Umbilical cord (tissue), 1 donor: ENCODE measurements at regions not wholly inside any gene's neighbourhood (a gene's known extent, or its start where the extent isn't known, plus 50 kb on each side); places are given as distances from the start of the nearest gene placed in this dataset.

Experiments used
- DNase-seq: peaks from one replicate; pipeline ENCODE4 v3.0.0-alpha.2; 2015; ENCODE audit warnings: low spot score

- DNase-seq, result no peak
Measured at GRCh38 chr10:58014436-58014835, 253.3 kb downstream of the IPMK start.

DNA sequence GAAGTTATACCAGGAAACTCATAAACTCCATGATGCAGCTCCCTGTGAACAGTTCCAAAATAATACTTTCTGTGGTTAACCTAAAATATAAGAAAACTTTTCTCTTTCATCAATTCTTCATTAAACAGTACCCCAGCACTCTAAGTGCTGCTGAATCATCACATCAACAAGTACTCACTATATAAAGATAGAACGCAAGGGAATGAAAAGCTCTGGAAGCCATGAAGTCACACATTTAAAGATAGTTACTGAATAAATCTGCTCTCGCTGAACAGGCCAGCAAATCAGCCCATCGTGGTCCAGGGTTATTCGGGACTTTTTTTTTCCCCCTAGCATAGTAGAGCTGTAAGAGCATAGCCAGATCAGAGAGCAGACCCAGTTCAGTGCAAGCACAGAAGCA is 254.3 kb downstream of the IPMK start:
- no peak for DNase-seq

DNA sequence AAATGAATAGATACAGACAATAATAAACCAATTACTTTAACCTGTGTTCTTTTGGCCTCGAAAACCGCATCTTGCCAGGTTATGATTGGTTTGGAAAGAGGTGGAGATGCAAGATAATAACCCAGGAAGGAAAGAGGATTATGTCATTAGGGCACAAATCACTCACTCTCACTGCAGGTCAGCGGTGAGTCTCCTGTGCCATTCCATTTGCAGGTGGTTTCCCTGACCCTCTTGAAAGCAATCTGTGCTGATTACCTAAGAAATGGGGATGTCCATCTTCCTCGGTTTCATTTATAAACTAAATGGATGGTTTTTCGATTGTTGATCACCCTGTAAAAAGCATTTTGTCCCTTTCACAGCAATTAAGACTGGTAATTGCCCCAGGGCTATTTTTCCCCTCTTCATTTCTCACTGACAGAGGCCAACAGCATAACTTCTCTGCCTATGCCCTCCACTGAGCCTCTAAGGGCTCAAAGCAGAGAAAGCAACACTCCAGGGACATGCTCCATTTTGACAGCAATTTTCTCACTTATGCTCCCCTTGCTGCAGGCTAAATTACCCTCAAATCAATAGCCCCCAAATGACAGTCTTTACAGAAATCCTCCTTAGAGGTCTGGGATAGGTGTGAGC is 257.5 kb downstream of the IPMK start:
- no peak for DNase-seq

DNA sequence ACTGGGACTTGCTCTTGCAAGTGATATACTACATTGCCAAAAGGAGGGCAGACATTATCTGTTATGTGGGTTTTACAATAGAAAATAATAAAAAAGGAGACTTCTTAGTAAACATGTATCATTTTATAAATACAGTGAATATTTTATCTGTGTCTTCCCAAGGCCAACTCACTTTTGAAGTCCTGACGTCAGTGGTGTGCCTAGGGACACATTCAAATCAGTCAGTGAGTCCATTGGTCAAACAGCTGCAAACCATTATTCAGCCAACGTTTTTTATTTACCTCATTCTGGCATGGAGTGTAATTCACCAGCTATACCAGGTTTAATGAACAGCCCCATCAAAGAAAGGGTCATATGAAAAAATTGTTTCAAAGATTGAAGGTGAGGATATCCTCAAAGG is 263.7 kb downstream of the IPMK start:
- no peak for DNase-seq

DNA sequence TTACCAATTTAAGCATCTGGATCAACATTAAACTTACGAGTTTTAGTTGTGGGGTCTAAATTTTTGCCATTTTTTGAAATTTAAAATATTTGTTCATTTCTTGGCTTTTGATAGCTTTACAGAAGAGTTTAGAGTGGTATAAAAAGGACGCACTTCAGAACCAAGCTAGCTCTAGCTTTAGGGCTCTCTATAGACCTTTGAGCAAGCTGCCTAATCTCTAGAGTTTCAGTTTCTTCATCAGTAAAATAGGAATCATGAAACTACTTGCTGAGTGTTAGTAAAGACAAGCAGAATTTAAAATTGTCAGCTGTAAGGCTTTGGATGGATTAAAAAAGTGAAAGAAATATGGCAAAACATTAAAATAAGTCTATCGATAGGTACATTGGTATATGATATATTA is 266.5 kb downstream of the IPMK start:
- DNase-seq, result no peak

GRCh38 chr10:57996536-57996935 is 271.2 kb downstream of the IPMK start:
- DNase-seq, result no peak

- DNase-seq, result no peak
Measured at GRCh38 chr10:57993302-57993701, 274.4 kb downstream of the IPMK start.

GRCh38 chr10:57992321-57993077 is 275.2 kb downstream of the IPMK start:
- no peak for DNase-seq

DNA sequence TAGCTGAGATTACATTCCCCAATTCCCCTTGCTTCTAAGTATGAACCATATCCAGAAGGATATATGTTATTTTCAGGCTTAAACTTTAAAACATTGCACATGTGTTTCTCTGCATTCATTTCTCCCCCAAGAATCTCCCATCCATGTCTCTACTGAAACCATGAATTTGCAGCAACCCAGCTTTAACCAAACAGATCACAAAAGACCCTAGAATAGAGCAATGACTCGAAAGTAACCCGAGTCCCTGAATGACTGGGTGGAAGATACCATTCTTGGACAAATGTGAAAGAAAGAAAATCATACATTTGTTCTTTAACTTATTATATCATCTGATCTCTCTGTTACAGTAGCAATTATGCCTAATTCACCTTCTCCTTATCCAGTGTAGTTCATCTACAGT is 278.7 kb downstream of the IPMK start:
- DNase-seq, result no peak

DNA sequence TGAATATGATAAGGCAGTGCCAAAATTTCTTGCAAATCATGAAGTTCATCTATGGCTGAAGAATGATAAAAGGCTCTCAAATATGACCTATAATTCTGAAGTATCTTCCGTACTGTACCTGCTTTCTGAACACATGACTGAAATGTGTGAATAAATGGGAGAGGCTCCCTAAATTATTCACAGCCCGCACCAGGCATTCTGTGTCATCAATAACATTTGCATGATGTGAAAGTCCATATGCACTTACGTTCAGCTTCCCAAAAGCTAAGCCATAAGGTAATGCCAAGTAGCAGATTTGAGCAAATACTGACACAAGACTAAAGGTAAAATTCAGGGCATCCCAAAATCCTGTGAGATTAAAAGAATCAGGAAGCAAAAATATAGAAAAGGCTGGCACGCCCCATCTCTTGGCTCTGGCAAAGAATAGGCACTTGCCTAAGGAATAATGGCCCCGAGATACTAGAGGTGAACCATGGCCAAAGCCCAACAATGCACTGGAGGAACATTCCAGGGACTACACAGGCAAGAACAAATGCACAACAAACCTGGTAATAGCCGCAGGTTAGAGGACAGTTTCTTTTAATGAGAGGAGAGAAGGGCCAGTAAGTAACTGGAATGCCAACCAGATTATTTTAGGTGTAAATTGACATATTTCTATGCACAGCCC is 280.5 kb downstream of the IPMK start:
- no peak for DNase-seq

- DNase-seq, result no peak
Measured at GRCh38 chr10:57986422-57986821, 281.3 kb downstream of the IPMK start.

GRCh38 chr10:57983281-57983791 is 284.4 kb downstream of the IPMK start:
- DNase-seq, result peak; percentile 92

- DNase-seq, result no peak
Measured at GRCh38 chr10:57982091-57982490, 285.6 kb downstream of the IPMK start.

GRCh38 chr10:57979956-57980355 is 287.7 kb downstream of the IPMK start:
- DNase-seq, result no peak

DNA sequence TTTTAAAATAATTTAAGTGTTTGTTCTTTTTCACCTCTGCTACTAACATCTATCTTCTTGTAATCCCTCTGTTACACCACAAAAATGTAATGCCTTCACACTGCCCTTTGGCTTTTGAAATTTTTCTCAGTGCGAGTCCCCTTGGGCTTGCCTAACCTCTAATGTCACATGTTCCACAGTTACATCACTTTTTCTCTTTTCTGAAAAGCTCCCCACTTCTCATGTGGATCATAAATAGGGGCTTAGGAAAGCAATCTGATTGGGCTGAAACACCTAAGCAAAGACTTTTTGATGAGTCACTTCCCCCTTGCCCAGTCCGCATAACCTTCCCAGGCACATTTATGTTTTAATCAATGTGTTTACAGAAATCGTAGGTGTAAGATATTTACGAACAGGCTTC is 288.2 kb downstream of the IPMK start:
- no peak for DNase-seq

GRCh38 chr10:57977262-57977661 is 290.4 kb downstream of the IPMK start:
- DNase-seq, result no peak

DNA sequence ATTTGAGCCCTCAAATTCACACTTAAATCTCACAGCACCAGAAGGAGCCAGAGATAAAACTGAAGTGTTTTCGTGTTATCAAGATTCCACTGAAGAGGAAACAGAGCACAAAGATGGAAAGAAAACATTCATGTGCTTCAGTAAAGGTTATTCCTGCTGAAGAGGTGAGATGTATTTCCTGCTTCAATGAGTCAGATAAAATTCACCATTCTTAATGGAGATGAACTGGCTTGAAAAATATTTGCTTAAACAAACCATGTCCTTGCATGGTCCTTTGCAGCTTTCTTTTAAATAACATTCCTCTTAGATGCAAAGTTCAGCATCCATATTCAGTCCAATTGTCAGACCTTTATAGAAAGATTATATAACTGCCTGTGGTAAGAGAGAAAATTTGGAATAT is 294.2 kb downstream of the IPMK start:
- DNase-seq, result no peak

DNA sequence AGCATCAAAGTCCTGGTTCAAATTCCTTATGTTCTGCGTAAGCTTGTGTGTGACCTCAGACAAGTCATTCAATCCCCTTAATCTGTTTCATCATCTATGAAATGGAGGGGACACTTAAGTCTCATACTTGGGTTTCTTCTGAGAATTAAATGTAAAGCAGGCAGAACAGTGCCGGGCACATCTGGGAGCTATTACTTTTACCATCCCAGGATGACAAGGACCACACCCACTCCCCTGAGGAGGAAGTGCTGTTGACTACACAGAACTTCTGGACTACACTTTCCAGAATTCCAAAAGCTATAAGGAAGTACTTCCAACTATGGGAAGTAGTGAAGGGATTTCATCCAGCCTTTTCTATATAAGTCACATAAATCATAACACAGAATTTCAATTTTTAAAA is 294.9 kb downstream of the IPMK start:
- DNase-seq, result no peak

DNA sequence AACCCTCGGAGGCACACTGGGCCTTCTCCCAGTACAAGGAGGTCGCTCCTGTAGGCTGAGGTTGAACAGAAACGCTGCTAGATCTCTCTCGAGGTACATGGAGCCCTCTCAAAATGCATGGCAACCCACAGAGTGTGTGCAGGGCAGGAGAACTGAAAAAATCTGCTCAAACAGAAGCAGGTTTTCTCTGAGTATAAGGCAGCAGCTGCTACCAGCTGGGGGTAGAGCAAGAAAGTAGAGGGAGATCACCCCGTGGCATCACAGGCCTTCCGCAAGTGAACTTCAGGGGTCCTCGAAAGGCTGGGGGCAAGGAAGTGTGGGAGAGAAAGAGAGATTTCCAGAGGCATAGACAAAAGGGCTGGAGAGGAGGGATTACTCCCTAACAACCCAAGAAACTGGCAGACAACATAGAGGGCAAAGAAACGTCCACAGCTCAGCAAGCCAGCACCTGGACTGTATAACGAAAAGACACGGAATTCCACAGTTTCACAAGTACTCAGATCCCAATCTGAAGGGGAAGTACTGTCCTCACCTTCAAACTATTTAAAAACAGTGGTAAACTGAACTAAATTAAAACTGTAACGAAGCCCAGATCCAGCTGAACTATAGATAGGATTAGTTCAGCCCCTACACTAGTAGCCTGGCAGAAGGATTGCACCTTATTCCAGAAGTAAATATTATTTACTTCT is 299.2 kb downstream of the IPMK start:
- DNase-seq, result no peak

GRCh38 chr10:57964351-57964750 is 303.3 kb downstream of the IPMK start:
- DNase-seq, result no peak

GRCh38 chr10:57963546-57963945 is 304.1 kb downstream of the IPMK start:
- no peak for DNase-seq

DNA sequence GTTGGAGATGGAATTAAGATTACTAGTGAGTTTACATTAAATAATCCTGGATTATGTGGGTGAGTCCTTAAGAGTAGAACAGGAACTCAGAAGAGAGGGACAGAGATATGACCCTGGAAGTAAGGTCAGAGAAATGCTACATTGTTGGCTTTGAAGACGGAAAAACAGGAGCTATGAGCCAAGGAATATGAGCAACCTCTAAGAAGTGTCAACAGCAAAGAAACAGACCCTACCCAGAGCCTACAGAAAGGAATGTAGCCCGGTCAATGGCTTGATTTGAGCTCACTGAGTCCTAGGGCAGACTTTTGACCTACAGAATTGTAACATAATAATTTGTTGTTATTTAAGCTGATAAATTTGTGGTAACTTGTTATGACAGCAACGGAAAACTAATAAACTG is 304.9 kb downstream of the IPMK start:
- no peak for DNase-seq
